OCI-LY7 (cell line): ENCODE measurements at regions not wholly inside any gene's neighbourhood (a gene's known extent, or its start where the extent isn't known, plus 50 kb on each side); places are given as distances from the start of the nearest gene placed in this dataset.

Source experiments
- EZH2phosphoT487 ChIP-seq: fragments of 200-600 bp; sonication (generic); IDR thresholded peaks from 2 replicates; pipeline ENCODE4 v1.6.1; 2018; ENCODE audit warnings: low read depth, borderline replicate concordance, mild to moderate bottlenecking, mixed run types, antibody characterized with exemption, low read length, moderate library complexity, mixed read lengths
- TF ChIP-seq, protein P1 (sequence below): fragments of 200-600 bp; sonication (generic); conservative IDR thresholded peaks from 2 replicates; pipeline ENCODE4 v1.5.1; 2014; ENCODE audit warnings: mild to moderate bottlenecking, antibody characterized with exemption, low read length, moderate library complexity, mixed read lengths

DNA sequence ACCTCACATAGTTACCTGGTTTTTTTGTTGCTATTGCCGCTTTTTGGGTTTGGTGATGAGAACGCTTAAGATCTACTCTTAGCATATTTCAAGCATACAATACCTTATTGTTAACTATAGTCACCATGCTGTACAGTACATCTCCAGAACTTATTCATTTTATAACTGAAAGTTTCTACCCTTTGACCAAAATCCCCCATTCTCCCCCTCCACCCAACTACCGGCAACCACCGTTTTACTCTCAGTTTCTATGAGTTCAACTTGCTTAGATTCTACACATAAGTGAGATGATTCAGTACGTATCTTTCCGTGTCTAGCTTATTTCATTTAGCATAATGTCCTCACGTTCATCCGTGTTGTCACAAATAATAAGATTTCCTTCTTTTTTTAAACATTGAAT, 86.7 kb upstream of the IL6 start:
- TF ChIP-seq, protein P1, sequence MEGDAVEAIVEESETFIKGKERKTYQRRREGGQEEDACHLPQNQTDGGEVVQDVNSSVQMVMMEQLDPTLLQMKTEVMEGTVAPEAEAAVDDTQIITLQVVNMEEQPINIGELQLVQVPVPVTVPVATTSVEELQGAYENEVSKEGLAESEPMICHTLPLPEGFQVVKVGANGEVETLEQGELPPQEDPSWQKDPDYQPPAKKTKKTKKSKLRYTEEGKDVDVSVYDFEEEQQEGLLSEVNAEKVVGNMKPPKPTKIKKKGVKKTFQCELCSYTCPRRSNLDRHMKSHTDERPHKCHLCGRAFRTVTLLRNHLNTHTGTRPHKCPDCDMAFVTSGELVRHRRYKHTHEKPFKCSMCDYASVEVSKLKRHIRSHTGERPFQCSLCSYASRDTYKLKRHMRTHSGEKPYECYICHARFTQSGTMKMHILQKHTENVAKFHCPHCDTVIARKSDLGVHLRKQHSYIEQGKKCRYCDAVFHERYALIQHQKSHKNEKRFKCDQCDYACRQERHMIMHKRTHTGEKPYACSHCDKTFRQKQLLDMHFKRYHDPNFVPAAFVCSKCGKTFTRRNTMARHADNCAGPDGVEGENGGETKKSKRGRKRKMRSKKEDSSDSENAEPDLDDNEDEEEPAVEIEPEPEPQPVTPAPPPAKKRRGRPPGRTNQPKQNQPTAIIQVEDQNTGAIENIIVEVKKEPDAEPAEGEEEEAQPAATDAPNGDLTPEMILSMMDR: no peak
- no peak for TF ChIP-seq EZH2phosphoT487
